GM23248 (cell line): ENCODE measurements at regions not wholly inside any gene's neighbourhood (a gene's known extent, or its start where the extent isn't known, plus 50 kb on each side); places are given as distances from the start of the nearest gene placed in this dataset.

Source experiments
- EZH2 ChIP-seq: fragments of 200-600 bp; sonication (generic); IDR thresholded peaks from 2 replicates; pipeline ENCODE4 v1.6.1; 2018; ENCODE audit warnings: antibody characterized with exemption, mild to moderate bottlenecking; ENCODE audit not compliant: insufficient read depth, poor library complexity, severe bottlenecking
- EZH2phosphoT487 ChIP-seq: fragments of 200-600 bp; sonication (generic); IDR thresholded peaks from 2 replicates; pipeline ENCODE4 v1.6.1; 2018; ENCODE audit warnings: antibody characterized with exemption, moderate library complexity, mild to moderate bottlenecking, low read depth; ENCODE audit not compliant: insufficient read depth

DNA sequence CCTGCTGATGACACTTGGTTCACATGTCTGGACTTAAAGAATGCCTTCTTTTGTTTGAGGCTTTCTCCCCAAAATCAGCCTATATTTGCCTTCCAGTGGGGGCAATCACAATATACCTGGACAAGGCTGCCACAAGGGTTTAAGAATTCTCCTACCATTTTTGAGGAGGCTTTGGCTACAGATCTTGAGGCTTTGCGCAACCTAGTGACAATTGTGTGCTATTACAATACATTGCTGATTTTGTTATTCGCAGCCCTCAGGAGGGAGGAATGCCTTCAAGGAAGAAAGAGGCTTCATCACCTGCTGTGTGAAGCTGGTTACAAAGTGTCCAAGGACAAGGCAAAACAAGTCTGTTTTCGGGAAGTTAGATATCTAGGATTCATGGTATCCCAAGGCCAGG is 50.8 kb upstream of the OR4C15 start:
- no peak for TF ChIP-seq EZH2
- TF ChIP-seq EZH2phosphoT487: no peak
